ENCODE measurements at regions not wholly inside any gene's neighbourhood (a gene's known extent, or its start where the extent isn't known, plus 50 kb on each side); places are given as distances from the start of the nearest gene placed in this dataset.

GRCh38 chr4:184879271-184879670 lies 53.5 kb upstream of the ACSL1 start:
- no peak for TF ChIP-seq CTCF (IDR thresholded peaks at IDR 0.05; ENCODE audit: insufficient read depth, low read depth, low read length, missing control alignments)
- no peak overlapping the region for H3K4me3 ChIP-seq (ENCODE audit: low read depth, low read length)
- DNase-seq (ENCODE audit: low read depth): no peak

- TF ChIP-seq CTCF (IDR thresholded peaks at IDR 0.05; ENCODE audit: insufficient read depth, low read depth, low read length, missing control alignments): no peak
- DNase-seq (ENCODE audit: low read depth): no peak
- no peak overlapping the region for H3K4me3 ChIP-seq (ENCODE audit: low read depth, low read length)
Observed at GRCh38 chr4:184882276-184882675, 56.5 kb upstream of the ACSL1 start.

GRCh38 chr4:184883024-184883423 lies 57.3 kb upstream of the ACSL1 start:
- TF ChIP-seq CTCF (IDR thresholded peaks at IDR 0.05; ENCODE audit: insufficient read depth, low read depth, low read length, missing control alignments): no peak
- no peak overlapping the region for H3K4me3 ChIP-seq (ENCODE audit: low read depth, low read length)
- no peak for DNase-seq (ENCODE audit: low read depth)

- TF ChIP-seq CTCF (IDR thresholded peaks at IDR 0.05; ENCODE audit: insufficient read depth, low read depth, low read length, missing control alignments): no peak
- DNase-seq (ENCODE audit: low read depth): no peak
- H3K4me3 ChIP-seq (ENCODE audit: low read depth, low read length): no peak overlapping the region
Observed at GRCh38 chr4:184884883-184885282, 59.1 kb upstream of the ACSL1 start.

GRCh38 chr4:184885602-184886001 lies 59.8 kb upstream of the ACSL1 start:
- DNase-seq (ENCODE audit: low read depth): no peak
- TF ChIP-seq CTCF (IDR thresholded peaks at IDR 0.05; ENCODE audit: insufficient read depth, low read depth, low read length, missing control alignments): no peak
- no peak overlapping the region for H3K4me3 ChIP-seq (ENCODE audit: low read depth, low read length)

GRCh38 chr4:184887333-184887732 lies 61.6 kb upstream of the ACSL1 start:
- no peak for DNase-seq (ENCODE audit: low read depth)
- no peak overlapping the region for H3K4me3 ChIP-seq (ENCODE audit: low read depth, low read length)
- no peak for TF ChIP-seq CTCF (IDR thresholded peaks at IDR 0.05; ENCODE audit: insufficient read depth, low read depth, low read length, missing control alignments)

GRCh38 chr4:184887947-184888346 lies 62.2 kb upstream of the ACSL1 start:
- TF ChIP-seq CTCF (IDR thresholded peaks at IDR 0.05; ENCODE audit: insufficient read depth, low read depth, low read length, missing control alignments): no peak
- H3K4me3 ChIP-seq (ENCODE audit: low read depth, low read length): no peak overlapping the region
- no peak for DNase-seq (ENCODE audit: low read depth)

All from GM12865 (cell line).